ENCODE measurements at regions not wholly inside any gene's neighbourhood (a gene's known extent, or its start where the extent isn't known, plus 50 kb on each side); places are given as distances from the start of the nearest gene placed in this dataset.

GRCh38 chr16:80896776-80897175 is 92.4 kb upstream of the CDYL2 start:
- TF ChIP-seq CTCF (conservative IDR thresholded peaks at IDR 0.05 in 1 of 2, IDR thresholded peaks at IDR 0.05 in 1 of 2; ENCODE audit: low read depth in 1 of 2, low read length in 2 of 2), result no peak
- TF ChIP-seq EZH2 (IDR thresholded peaks at IDR 0.05; ENCODE audit: low read length, missing control alignments), result no peak

All from fibroblast of lung (primary cell).